ENCODE measurements at regions not wholly inside any gene's neighbourhood (a gene's known extent, or its start where the extent isn't known, plus 50 kb on each side); places are given as distances from the start of the nearest gene placed in this dataset.

DNA sequence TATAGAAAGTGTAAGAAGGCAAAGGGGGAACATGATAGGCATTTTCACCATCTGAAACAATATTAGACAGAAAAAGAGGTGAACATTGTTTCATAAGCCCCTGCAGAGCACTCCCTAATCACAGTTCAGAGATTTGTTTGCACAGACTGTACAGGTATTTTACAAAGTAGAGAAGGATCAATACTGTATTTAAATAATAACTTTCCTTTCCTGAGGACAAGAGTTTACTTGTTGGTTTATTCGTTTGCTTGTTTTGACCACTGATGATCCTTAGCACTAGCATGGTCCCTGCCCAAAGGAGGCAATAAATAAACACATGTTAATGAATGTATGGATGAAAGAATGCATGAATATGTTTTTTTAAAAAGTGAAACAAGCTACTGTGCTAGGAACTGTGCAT is 690.1 kb upstream of the COBL start:
- H3K9me3 ChIP-seq (replicated peaks) = 0 out of 2 replicates have a peak, but pooled peaks cover 4% of the 10 kb centered on the region
- H3K4me1 ChIP-seq (replicated peaks) = no peaks in the 10 kb centered on the region
- H3K27me3 ChIP-seq (replicated peaks) = no peaks in the 10 kb centered on the region
- H3K4me3 ChIP-seq = no peak overlapping the region
- no peak for DNase-seq (ENCODE audit: low read depth in 1 of 2, low spot score in 2 of 2)
- no peaks in the 10 kb centered on the region for H3K36me3 ChIP-seq
- H3K27ac ChIP-seq = no peak overlapping the region

DNA sequence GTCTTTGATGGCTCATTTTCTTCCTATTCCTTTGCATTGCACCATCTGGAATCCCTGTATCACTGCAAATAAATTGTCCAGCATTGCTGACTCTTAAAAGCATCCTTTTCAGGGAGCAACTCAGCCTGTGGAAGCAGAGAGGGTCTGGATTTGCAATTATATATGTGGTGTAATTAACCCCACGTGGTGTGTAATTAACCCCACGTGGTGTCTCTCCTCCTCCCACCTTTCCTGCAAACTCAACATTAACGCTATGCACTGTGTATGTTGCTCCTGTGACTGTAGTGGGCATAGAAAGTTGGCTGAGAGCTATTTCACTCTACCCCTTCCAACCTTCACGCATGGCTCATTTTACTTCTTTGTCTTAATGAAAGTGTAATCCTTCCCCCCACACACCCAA is 689.0 kb upstream of the COBL start:
- Histone ChIP-seq H3K27me3 (replicated peaks) (no peaks in the 10 kb centered on the region), H3K27ac (no peak overlapping the region), H3K4me3 (no peak overlapping the region), H3K9me3 (replicated peaks) (0 out of 2 replicates have a peak, but pooled peaks cover 4% of the 10 kb centered on the region), H3K4me1 (replicated peaks) (no peaks in the 10 kb centered on the region), H3K36me3 (no peaks in the 10 kb centered on the region)
- no peak for DNase-seq (ENCODE audit: low read depth in 1 of 2, low spot score in 2 of 2)

DNA sequence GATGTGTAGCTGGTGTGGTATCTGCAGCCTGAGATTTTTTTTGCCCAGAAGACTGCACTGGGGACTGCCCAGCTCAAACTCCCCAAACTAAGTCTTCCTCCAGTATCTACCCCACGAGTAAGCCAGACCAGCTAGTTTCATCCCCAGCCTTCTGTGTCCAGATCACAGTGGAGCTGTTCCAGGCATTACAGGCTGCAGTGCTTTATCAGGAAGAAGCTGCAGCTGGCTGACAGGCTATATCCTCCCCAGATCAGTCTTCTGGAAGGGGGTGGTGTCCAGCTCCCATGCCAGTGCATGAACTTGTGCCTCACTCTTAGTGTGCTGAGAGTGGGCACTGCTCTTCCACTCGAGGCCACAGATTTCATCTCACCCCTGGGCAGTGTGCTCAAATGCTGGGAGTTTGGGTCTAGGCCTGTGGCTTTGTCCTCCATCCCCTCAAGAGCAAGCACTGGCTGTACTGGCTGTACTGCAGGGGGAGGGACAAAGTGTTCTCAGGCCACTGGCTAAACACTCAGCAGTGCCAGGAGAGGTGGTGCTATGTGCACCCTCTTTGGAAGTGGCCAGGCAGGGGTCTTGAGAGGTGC is 679.1 kb upstream of the COBL start:
- no peaks in the 10 kb centered on the region for H3K27me3 ChIP-seq (replicated peaks)
- H3K36me3 ChIP-seq = no peaks in the 10 kb centered on the region
- H3K4me3 ChIP-seq = no peak overlapping the region
- H3K27ac ChIP-seq = no peak overlapping the region
- no peak for DNase-seq (ENCODE audit: low read depth in 1 of 2, low spot score in 2 of 2)
- H3K9me3 ChIP-seq (replicated peaks) = peaks cover 3% of the 10 kb centered on the region
- no peaks in the 10 kb centered on the region for H3K4me1 ChIP-seq (replicated peaks)

DNA sequence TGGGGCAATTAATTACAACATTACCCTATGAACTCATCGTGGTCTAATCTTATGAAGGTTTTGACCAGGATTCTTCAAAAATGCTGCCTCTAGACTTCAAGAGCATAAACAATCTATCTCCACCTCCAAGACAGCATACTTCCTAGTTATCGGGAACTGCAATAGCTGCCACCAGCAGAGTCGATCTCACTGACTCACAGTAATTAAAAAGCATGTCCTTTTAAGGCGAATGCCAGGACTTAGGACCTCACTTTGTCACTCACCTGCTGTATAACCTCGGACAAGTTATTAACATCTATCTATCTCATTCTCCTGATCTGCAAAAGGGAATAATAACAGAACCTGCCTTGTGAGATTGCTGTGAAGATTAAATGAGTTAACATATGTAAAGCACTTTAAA is 666.0 kb upstream of the COBL start:
- Histone ChIP-seq H3K27me3 (replicated peaks) (no peaks in the 10 kb centered on the region), H3K4me3 (no peak overlapping the region), H3K36me3 (no peaks in the 10 kb centered on the region), H3K27ac (no peak overlapping the region), H3K9me3 (replicated peaks) (no peaks in the 10 kb centered on the region; the same call in 1 of the 2 replicates), H3K4me1 (replicated peaks) (no peaks in the 10 kb centered on the region)
- DNase-seq (ENCODE audit: low read depth in 1 of 2, low spot score in 2 of 2) = no peak

DNA sequence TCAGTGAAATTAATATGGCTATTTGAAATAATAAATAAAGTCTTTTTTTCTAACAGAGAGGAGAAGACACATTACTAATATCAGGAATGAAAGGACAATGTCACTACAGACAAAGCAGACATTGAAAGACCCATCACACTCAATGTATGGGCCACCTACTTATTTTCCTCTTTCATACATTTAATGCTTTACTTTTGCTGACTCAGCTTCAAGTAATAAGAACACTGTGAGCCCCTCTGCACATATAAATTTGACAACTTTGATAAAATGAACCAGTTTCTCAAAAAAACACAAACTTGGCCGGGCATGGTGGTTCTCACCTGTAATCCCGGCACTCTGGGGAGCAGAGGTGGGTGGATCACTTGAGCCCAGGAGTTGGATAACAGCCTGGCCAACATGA is 664.2 kb upstream of the COBL start:
- no peaks in the 10 kb centered on the region for H3K9me3 ChIP-seq (replicated peaks)
- no peak for DNase-seq (ENCODE audit: low read depth in 1 of 2, low spot score in 2 of 2)
- no peak overlapping the region for H3K4me3 ChIP-seq
- no peaks in the 10 kb centered on the region for H3K36me3 ChIP-seq
- no peaks in the 10 kb centered on the region for H3K27me3 ChIP-seq (replicated peaks)
- H3K27ac ChIP-seq = no peak overlapping the region
- H3K4me1 ChIP-seq (replicated peaks) = no peaks in the 10 kb centered on the region

DNA sequence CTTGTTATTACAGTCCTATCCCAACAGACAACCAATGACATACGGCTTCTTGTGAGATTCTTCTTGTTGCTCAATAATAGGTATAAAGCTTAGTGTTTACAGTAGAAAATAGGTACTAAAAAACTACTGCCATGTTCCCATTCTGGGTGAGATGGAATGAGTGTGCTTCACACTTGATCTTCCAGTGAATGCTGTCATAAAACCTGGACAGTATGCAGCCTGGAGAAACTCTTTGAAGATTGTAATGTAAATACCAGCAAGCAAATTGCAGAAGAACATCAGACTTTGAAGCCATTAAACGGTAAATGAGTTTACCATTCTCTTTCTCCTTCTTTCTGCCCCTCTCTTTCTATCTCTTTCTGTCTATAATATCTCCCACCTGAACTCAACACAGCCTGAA is 663.7 kb upstream of the COBL start:
- H3K36me3 ChIP-seq = no peaks in the 10 kb centered on the region

DNA sequence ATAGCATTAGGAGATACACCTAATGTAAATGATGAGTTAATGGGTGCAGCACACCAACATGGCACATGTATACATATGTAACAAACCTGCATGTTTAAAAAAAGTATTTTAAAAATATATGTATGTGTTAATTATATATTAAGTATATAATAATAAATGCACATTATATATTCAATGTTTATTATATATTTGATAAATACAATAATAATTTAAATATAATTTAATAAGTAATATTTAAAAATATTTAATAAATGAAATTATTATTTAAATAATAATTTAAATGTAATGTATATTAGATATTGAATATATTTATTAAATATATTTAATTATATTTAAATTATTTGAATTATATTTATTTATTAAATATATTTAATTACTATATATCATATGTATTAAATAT is 661.3 kb upstream of the COBL start:
- Histone ChIP-seq H3K4me1 (replicated peaks) (no peaks in the 10 kb centered on the region), H3K36me3 (no peaks in the 10 kb centered on the region), H3K9me3 (replicated peaks) (no peaks in the 10 kb centered on the region; the same call in 1 of the 2 replicates), H3K27ac (no peak overlapping the region), H3K27me3 (replicated peaks) (no peaks in the 10 kb centered on the region), H3K4me3 (no peak overlapping the region)
- no peak for DNase-seq (ENCODE audit: low read depth in 1 of 2, low spot score in 2 of 2)

More for the DNA sequence above, 663.7 kb upstream of the COBL start:
- Histone ChIP-seq H3K9me3 (replicated peaks) (no peaks in the 10 kb centered on the region), H3K4me3 (no peak overlapping the region), H3K4me1 (replicated peaks) (no peaks in the 10 kb centered on the region), H3K27ac (no peak overlapping the region), H3K27me3 (replicated peaks) (no peaks in the 10 kb centered on the region)
- no peak for DNase-seq (ENCODE audit: low read depth in 1 of 2, low spot score in 2 of 2)

DNA sequence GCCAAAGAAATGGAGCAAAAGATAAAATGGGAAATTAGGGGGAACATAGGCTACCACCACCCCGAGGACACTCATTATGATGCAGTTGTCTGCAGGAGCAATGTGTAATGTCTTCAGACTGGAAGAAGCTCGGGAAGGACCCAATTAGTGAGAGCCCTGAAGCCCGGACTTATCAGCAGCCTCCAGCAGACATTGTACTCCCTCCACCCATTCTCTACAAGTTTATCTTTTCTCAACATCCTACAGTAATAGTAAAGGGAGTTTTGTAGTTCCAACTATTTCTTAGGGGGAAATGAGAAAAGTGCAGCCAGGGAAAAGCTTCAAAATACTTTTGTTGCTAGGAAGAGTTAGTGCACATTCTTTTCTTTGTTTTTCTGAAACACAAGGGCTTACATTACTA is 657.3 kb upstream of the COBL start:
- Histone ChIP-seq H3K4me3 (no peak overlapping the region), H3K36me3 (no peaks in the 10 kb centered on the region), H3K4me1 (replicated peaks) (no peaks in the 10 kb centered on the region), H3K9me3 (replicated peaks) (no peaks in the 10 kb centered on the region; the same call in none of the 2 replicates), H3K27me3 (replicated peaks) (no peaks in the 10 kb centered on the region), H3K27ac (no peak overlapping the region)
- DNase-seq (ENCODE audit: low read depth in 1 of 2, low spot score in 2 of 2) = no peak

DNA sequence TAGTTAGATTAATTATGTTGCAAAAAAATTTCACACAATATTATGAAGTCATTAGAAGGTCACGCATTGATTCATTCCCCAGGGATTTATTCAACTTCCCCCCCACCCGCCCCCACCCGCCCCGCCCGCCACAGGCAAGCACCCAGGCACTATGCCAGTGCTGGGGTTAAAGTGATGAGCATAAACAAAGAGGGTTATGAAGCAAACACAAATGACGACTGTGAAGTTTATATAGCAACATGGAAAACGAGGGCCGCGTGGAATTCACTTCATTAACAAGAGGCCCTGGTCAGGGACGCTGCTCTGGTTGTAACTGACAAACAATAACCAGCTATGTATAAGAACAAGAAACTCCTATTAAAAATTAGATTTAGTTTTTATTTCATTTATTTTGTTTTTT is 656.5 kb upstream of the COBL start:
- H3K36me3 ChIP-seq = no peaks in the 10 kb centered on the region
- DNase-seq (ENCODE audit: low read depth in 1 of 2, low spot score in 2 of 2) = no peak
- no peaks in the 10 kb centered on the region for H3K4me1 ChIP-seq (replicated peaks)
- no peaks in the 10 kb centered on the region; the same call in none of the 2 replicates for H3K9me3 ChIP-seq (replicated peaks)
- no peak overlapping the region for H3K27ac ChIP-seq
- no peak overlapping the region for H3K4me3 ChIP-seq
- H3K27me3 ChIP-seq (replicated peaks) = no peaks in the 10 kb centered on the region

DNA sequence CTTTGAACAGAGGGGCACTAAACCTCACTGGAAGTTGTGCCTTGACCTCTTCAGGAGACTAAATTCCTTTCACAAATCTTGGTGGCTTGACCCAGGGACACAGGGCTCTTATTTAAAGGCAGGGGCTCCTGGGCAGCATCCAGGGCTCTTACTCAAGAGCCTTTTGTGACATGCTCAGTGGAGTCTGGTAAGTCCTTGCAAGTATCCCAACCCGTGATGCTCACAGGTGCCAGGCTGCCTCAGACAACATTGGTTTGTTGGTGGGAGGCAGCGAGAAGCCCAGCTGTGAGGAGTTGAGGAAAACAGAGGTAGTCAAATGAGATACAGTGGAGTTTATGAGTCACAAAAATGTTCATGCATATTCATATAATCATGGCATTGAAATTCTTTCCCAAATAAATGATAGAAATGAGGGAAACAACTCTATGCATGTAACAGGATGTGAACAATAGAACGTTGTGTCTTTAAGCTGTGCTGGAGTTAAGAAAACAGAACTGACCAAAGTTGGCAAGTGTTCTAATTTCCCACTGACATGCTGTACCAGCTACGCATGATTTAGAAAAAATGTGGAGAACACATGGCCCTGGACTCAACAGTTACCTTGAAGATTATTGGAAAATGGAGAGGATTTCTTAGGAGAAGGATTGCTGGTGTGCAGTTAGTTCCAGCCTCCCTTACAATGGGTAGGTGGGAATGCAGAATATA is 654.5 kb upstream of the COBL start:
- no peak for DNase-seq (ENCODE audit: low read depth in 1 of 2, low spot score in 2 of 2)
- Histone ChIP-seq H3K27ac (no peak overlapping the region), H3K4me3 (no peak overlapping the region), H3K36me3 (no peaks in the 10 kb centered on the region), H3K27me3 (replicated peaks) (no peaks in the 10 kb centered on the region), H3K4me1 (replicated peaks) (no peaks in the 10 kb centered on the region), H3K9me3 (replicated peaks) (no peaks in the 10 kb centered on the region; the same call in none of the 2 replicates)

DNA sequence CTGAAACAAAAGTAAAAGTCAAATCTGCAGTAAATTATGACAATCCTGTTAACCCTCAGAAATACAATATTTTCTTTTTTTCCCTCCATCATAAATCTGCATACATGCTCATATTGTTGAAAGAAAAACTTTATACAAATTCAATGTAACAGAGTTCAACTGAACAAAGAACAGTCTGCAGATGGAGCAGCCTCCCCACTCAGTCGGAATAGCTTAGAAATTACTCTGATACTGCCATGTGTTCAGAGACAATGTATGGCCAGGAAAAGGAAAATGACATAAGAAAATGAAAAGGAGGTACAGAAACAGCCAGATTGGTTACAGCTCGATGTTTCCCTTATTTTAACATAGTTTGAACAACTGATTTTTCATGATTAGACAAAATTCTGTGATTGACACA is 651.9 kb upstream of the COBL start:
- H3K27ac ChIP-seq = no peak overlapping the region
- DNase-seq (ENCODE audit: low read depth in 1 of 2, low spot score in 2 of 2) = no peak
- H3K27me3 ChIP-seq (replicated peaks) = no peaks in the 10 kb centered on the region
- no peak overlapping the region for H3K4me3 ChIP-seq
- no peaks in the 10 kb centered on the region for H3K4me1 ChIP-seq (replicated peaks)
- no peaks in the 10 kb centered on the region for H3K36me3 ChIP-seq
- H3K9me3 ChIP-seq (replicated peaks) = no peaks in the 10 kb centered on the region; the same call in 1 of the 2 replicates

DNA sequence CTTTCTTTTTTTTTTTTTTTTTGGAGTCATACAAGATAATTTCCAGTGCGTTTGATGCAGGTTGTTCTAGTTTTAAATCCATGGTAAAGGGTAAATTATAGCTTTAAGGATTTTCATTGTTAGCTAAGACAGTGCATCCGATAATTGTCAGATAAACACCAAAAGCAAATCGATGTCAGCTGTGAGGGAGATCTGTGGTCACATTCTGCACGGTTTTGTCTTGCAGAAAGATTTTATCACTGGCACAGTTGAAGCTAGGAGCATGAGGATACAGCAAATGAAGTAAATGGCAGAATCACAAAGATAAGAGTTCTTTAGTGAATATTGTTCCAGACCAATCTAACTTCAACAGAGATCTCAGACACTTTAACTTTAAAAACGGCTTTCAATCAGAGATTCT is 648.8 kb upstream of the COBL start:
- Histone ChIP-seq H3K4me3 (no peak overlapping the region), H3K9me3 (replicated peaks) (peaks cover 3% of the 10 kb centered on the region; the same call in 1 of the 2 replicates), H3K27ac (no peak overlapping the region), H3K36me3 (no peaks in the 10 kb centered on the region), H3K27me3 (replicated peaks) (no peaks in the 10 kb centered on the region), H3K4me1 (replicated peaks) (no peaks in the 10 kb centered on the region)
- no peak for DNase-seq (ENCODE audit: low read depth in 1 of 2, low spot score in 2 of 2)

DNA sequence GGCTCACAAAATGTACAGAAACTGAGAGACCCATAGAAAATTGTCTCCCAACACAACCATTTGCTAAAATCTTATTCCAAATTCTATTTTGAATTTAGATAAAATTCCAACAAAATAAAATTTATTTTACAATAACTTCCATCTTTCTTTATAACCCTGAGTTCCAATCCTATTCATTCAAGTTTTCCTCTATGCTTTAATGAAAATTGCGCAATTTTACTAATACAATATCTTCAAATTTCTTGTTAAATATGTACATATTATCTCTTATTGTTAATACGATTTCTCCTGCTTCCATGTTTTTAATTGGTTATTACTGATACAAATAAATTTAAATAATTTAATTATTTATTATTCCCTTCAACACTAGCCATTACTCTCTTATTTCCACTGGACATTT is 645.2 kb upstream of the COBL start:
- H3K27ac ChIP-seq = no peak overlapping the region

DNA sequence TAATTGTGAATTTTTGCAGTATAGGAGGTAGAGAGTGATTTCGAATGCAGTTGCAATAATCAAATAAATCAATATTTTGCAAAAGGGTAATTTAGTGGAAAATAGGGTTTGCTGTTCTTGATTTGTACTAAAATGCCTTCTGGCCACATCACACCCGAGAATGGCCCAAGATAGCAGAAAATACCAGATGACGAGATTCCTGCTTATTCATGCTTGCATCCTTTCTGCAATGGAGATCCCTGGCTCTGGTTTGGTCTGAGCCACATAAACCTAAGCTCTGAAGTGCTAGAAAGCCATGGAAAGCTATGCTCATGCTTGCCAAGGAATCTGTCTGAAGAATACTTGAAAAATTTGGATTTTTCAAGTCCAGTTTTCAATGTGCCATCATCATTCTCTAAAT is 634.2 kb upstream of the COBL start:
- Histone ChIP-seq H3K36me3 (no peaks in the 10 kb centered on the region), H3K4me3 (no peak overlapping the region), H3K4me1 (replicated peaks) (no peaks in the 10 kb centered on the region), H3K9me3 (replicated peaks) (no peaks in the 10 kb centered on the region), H3K27me3 (replicated peaks) (no peaks in the 10 kb centered on the region), H3K27ac (no peak overlapping the region)
- DNase-seq (ENCODE audit: low read depth in 1 of 2, low spot score in 2 of 2) = no peak

More for the DNA sequence above, 645.2 kb upstream of the COBL start:
- H3K27me3 ChIP-seq (replicated peaks) = no peaks in the 10 kb centered on the region
- H3K4me1 ChIP-seq (replicated peaks) = no peaks in the 10 kb centered on the region
- no peak for DNase-seq (ENCODE audit: low read depth in 1 of 2, low spot score in 2 of 2)
- H3K36me3 ChIP-seq = no peaks in the 10 kb centered on the region
- H3K4me3 ChIP-seq = no peak overlapping the region
- H3K9me3 ChIP-seq (replicated peaks) = 0 out of 2 replicates have a peak, but pooled peaks cover 3% of the 10 kb centered on the region

Data from SJSA1 (cell line).